Colonic mucosa (tissue), 4 donors: ENCODE measurements at regions not wholly inside any gene's neighbourhood (a gene's known extent, or its start where the extent isn't known, plus 50 kb on each side); places are given as distances from the start of the nearest gene placed in this dataset.

Source experiments
- DNase-seq: peaks from one replicate; pipeline ENCODE4 v3.0.0-alpha.2; 2020
- H3K27ac ChIP-seq: fragments of 200-600 bp; one replicate; pipeline ENCODE4 v1.8.0; 2021
- H3K27me3 ChIP-seq: fragments of 200-600 bp; one replicate; pipeline ENCODE4 v1.8.0; 2021
- H3K36me3 ChIP-seq: fragments of 200-600 bp; one replicate; pipeline ENCODE4 v1.8.0; 2021
- H3K4me1 ChIP-seq: fragments of 200-600 bp; one replicate; pipeline ENCODE4 v1.8.0; 2021; ENCODE audit warnings: mild to moderate bottlenecking
- H3K4me3 ChIP-seq: fragments of 200-600 bp; one replicate; pipeline ENCODE4 v1.8.0; 2021
- H3K9ac ChIP-seq, 2 donors: one replicate each; pipeline ENCODE4 v1.7.0; 2013; ENCODE audit warnings: control low read depth in 2 of 2, low read depth in 2 of 2, low read length in 2 of 2
- H3K9me3 ChIP-seq: fragments of 200-600 bp; one replicate; pipeline ENCODE4 v1.8.0; 2021
- CTCF ChIP-seq: fragments of 200-600 bp; IDR thresholded peaks from one replicate; pipeline ENCODE4 v1.8.0; 2022; ENCODE audit warnings: antibody characterized with exemption, mild to moderate bottlenecking
- intact Hi-C: fragments of 100-400 bp; cut with DNase I; formaldehyde crosslinking; loops from one replicate; pipeline ENCODE4 v1.14.1; 2022
- donor health status: healthy.
- donor health status: DM: no; HTN: no; CAD: no.
- donor health status: DM: no; HTN: no; CAD: no.

- Histone ChIP-seq H3K9ac (no peak overlapping the region), H3K27ac (no peak overlapping the region), H3K36me3 (no peaks in the 10 kb centered on the region), H3K4me1 (no peaks in the 10 kb centered on the region), H3K9me3 (no peaks in the 10 kb centered on the region), H3K27me3 (no peaks in the 10 kb centered on the region), H3K4me3 (no peak overlapping the region)
- intact Hi-C loops, result no loop called here
- no peak for TF ChIP-seq CTCF
- no peak for DNase-seq
Observed at GRCh38 chr2:217049422-217049821, 189.6 kb upstream of the TNP1 start.

- Histone ChIP-seq H3K27me3 (no peaks in the 10 kb centered on the region), H3K4me1 (no peaks in the 10 kb centered on the region), H3K27ac (no peak overlapping the region), H3K9me3 (no peaks in the 10 kb centered on the region), H3K9ac (no peak overlapping the region), H3K4me3 (no peak overlapping the region), H3K36me3 (no peaks in the 10 kb centered on the region)
- DNase-seq, result no peak
- intact Hi-C loops, result no loop called here
- TF ChIP-seq CTCF, result no peak
Observed at GRCh38 chr2:217048730-217049129, 188.9 kb upstream of the TNP1 start.

GRCh38 chr2:217047631-217048030, 187.8 kb upstream of the TNP1 start:
- no peak for TF ChIP-seq CTCF
- H3K27ac ChIP-seq, result no peak overlapping the region
- no peaks in the 10 kb centered on the region for H3K27me3 ChIP-seq
- H3K4me3 ChIP-seq, result no peak overlapping the region
- H3K36me3 ChIP-seq, result no peaks in the 10 kb centered on the region
- no peak overlapping the region for H3K9ac ChIP-seq
- H3K4me1 ChIP-seq, result no peaks in the 10 kb centered on the region
- no peaks in the 10 kb centered on the region for H3K9me3 ChIP-seq
- no peak for DNase-seq
- intact Hi-C loops, result no loop called here

- Histone ChIP-seq H3K4me3 (no peak overlapping the region), H3K27me3 (no peaks in the 10 kb centered on the region), H3K4me1 (no peaks in the 10 kb centered on the region), H3K27ac (no peak overlapping the region), H3K9ac (no peak overlapping the region), H3K36me3 (no peaks in the 10 kb centered on the region), H3K9me3 (no peaks in the 10 kb centered on the region)
- intact Hi-C loops, result no loop called here
- no peak for DNase-seq
- TF ChIP-seq CTCF, result no peak
Observed at GRCh38 chr2:217047209-217047608, 187.3 kb upstream of the TNP1 start.

GRCh38 chr2:217045700-217046475, 186.0 kb upstream of the TNP1 start:
- intact Hi-C loops, result no loop called here
- H3K9ac ChIP-seq, result no peak overlapping the region
- H3K9me3 ChIP-seq, result no peaks in the 10 kb centered on the region
- TF ChIP-seq CTCF, result no peak
- no peak overlapping the region for H3K4me3 ChIP-seq
- H3K27ac ChIP-seq, result no peak overlapping the region
- H3K4me1 ChIP-seq, result no peaks in the 10 kb centered on the region
- H3K27me3 ChIP-seq, result no peaks in the 10 kb centered on the region
- H3K36me3 ChIP-seq, result no peaks in the 10 kb centered on the region
- no peak for DNase-seq
